MM.1S (cell line): ENCODE measurements at regions not wholly inside any gene's neighbourhood (a gene's known extent, or its start where the extent isn't known, plus 50 kb on each side); places are given as distances from the start of the nearest gene placed in this dataset.

Experiments used
- DNase-seq: peaks from one replicate; pipeline ENCODE4 v3.0.0-alpha.2; 2015
- H2AFZ ChIP-seq: fragments of 300-600 bp; sonication (generic); 2 replicates; pipeline ENCODE4 v1.6.0; 2016; ENCODE audit warnings: antibody characterized with exemption, low read length
- H3F3A ChIP-seq: fragments of 300-600 bp; sonication (generic); 2 replicates; pipeline ENCODE4 v1.6.1; 2016; ENCODE audit warnings: mild to moderate bottlenecking, antibody characterized with exemption, low read length, moderate library complexity, mixed read lengths; ENCODE audit not compliant: insufficient read depth
- H3K27ac ChIP-seq: fragments of 300-600 bp; sonication (generic); 2 replicates; pipeline ENCODE4 v1.5.1; 2016; ENCODE audit warnings: mild to moderate bottlenecking, low read length
- H3K27me3 ChIP-seq: fragments of 300-600 bp; sonication (generic); replicated peaks from 2 replicates; pipeline ENCODE4 v1.6.0; 2016; ENCODE audit warnings: low read length; ENCODE audit not compliant: insufficient read depth
- H3K36me3 ChIP-seq: fragments of 300-600 bp; sonication (generic); replicated peaks from 2 replicates; pipeline ENCODE4 v1.6.1; 2016; ENCODE audit warnings: mild to moderate bottlenecking, low read length, mixed read lengths; ENCODE audit not compliant: insufficient read depth
- H3K4me1 ChIP-seq: fragments of 300-600 bp; sonication (generic); 2 replicates; pipeline ENCODE4 v1.6.1; 2016; ENCODE audit warnings: low read length, mixed read lengths
- H3K4me2 ChIP-seq: fragments of 300-600 bp; sonication (generic); 2 replicates; pipeline ENCODE4 v1.6.0; 2016; ENCODE audit warnings: low read depth, low read length
- H3K4me3 ChIP-seq: fragments of 300-600 bp; sonication (generic); 2 replicates; pipeline ENCODE4 v1.5.1; 2016; ENCODE audit warnings: low read length, mixed read lengths
- H3K79me2 ChIP-seq: fragments of 300-600 bp; sonication (generic); 2 replicates; pipeline ENCODE4 v1.6.1; 2016; ENCODE audit warnings: mixed run types, low read length, mixed read lengths
- H3K9ac ChIP-seq: fragments of 300-600 bp; sonication (generic); 2 replicates; pipeline ENCODE4 v1.6.1; 2016; ENCODE audit warnings: low read length, mixed read lengths
- H3K9me2 ChIP-seq: fragments of 300-600 bp; sonication (generic); replicated peaks from 2 replicates; pipeline ENCODE4 v1.6.1; 2016; ENCODE audit warnings: mild to moderate bottlenecking, low read length, mixed read lengths; ENCODE audit not compliant: insufficient read depth
- H3K9me3 ChIP-seq: fragments of 300-600 bp; sonication (generic); replicated peaks from 2 replicates; pipeline ENCODE4 v1.6.1; 2016; ENCODE audit warnings: mild to moderate bottlenecking, low read length, mixed read lengths; ENCODE audit not compliant: insufficient read depth
- H4K20me1 ChIP-seq: fragments of 300-600 bp; sonication (generic); 2 replicates; pipeline ENCODE4 v1.6.1; 2016; ENCODE audit warnings: mild to moderate bottlenecking, low read length, moderate library complexity, mixed read lengths; ENCODE audit not compliant: insufficient read depth
- CTCF ChIP-seq: fragments of 300-600 bp; sonication (generic); IDR thresholded peaks from 2 replicates; pipeline ENCODE4 v1.5.1; 2016; ENCODE audit warnings: antibody characterized with exemption, low read length, mixed read lengths
- EZH2 ChIP-seq: fragments of 300-600 bp; sonication (generic); optimal IDR thresholded peaks from 2 replicates; pipeline ENCODE3; 2017; ENCODE audit warnings: low read depth, mild to moderate bottlenecking, antibody characterized with exemption, low read length, mixed read lengths
- EZH2phosphoT487 ChIP-seq: fragments of 300-600 bp; sonication (generic); IDR thresholded peaks from 2 replicates; pipeline ENCODE4 v1.6.1; 2018; ENCODE audit warnings: antibody characterized with exemption, low read length

- H3K9ac ChIP-seq = no peak overlapping the region
- H3F3A ChIP-seq = no peaks in the 10 kb centered on the region
- no peak for TF ChIP-seq CTCF
- no peak overlapping the region for H3K4me3 ChIP-seq
- H3K27me3 ChIP-seq = no peaks in the 10 kb centered on the region
- no peaks in the 10 kb centered on the region for H3K9me2 ChIP-seq
- no peaks in the 10 kb centered on the region for H3K4me1 ChIP-seq
- no peaks in the 10 kb centered on the region for H3K36me3 ChIP-seq
- H2AFZ ChIP-seq = no peak overlapping the region
- no peak overlapping the region for H3K4me2 ChIP-seq
- no peaks in the 10 kb centered on the region for H3K79me2 ChIP-seq
- H3K9me3 ChIP-seq = no peaks in the 10 kb centered on the region
- DNase-seq = no peak
- H4K20me1 ChIP-seq = no peaks in the 10 kb centered on the region
- H3K27ac ChIP-seq = no peak overlapping the region
Measured at GRCh38 chr4:82171531-82172155, 202.1 kb downstream of the HNRNPD start.

- no peaks in the 10 kb centered on the region for H3F3A ChIP-seq
- no peak for DNase-seq
- no peaks in the 10 kb centered on the region for H4K20me1 ChIP-seq
- no peak overlapping the region for H3K4me2 ChIP-seq
- H2AFZ ChIP-seq = no peak overlapping the region
- H3K9me3 ChIP-seq = no peaks in the 10 kb centered on the region
- no peak for TF ChIP-seq CTCF
- TF ChIP-seq EZH2 = no peak
- no peak overlapping the region for H3K4me3 ChIP-seq
- H3K4me1 ChIP-seq = no peaks in the 10 kb centered on the region
- no peaks in the 10 kb centered on the region for H3K36me3 ChIP-seq
- no peak overlapping the region for H3K27ac ChIP-seq
- H3K9ac ChIP-seq = no peak overlapping the region
- H3K27me3 ChIP-seq = no peaks in the 10 kb centered on the region
- no peaks in the 10 kb centered on the region for H3K79me2 ChIP-seq
- H3K9me2 ChIP-seq = no peaks in the 10 kb centered on the region
Measured at GRCh38 chr4:82149750-82150149, 224.0 kb downstream of the HNRNPD start.

- Histone ChIP-seq H3K9me3 (no peaks in the 10 kb centered on the region), H3K9me2 (no peaks in the 10 kb centered on the region), H3K4me3 (no peak overlapping the region), H3K9ac (no peak overlapping the region), H3K4me2 (no peak overlapping the region), H3K4me1 (no peaks in the 10 kb centered on the region), H3K36me3 (no peaks in the 10 kb centered on the region), H3F3A (no peaks in the 10 kb centered on the region), H3K27me3 (no peaks in the 10 kb centered on the region), H2AFZ (no peak overlapping the region), H3K27ac (no peak overlapping the region), H3K79me2 (no peaks in the 10 kb centered on the region), H4K20me1 (no peaks in the 10 kb centered on the region)
- no peak for DNase-seq
- TF ChIP-seq EZH2phosphoT487 = no peak
- TF ChIP-seq CTCF = no peak
- TF ChIP-seq EZH2 = no peak
Measured at GRCh38 chr4:82145850-82146249, 227.9 kb downstream of the HNRNPD start.
